Activated T-cell treated with anti-CD3 and anti-CD28 coated beads for 1 hour (primary cell): ENCODE measurements at regions not wholly inside any gene's neighbourhood (a gene's known extent, or its start where the extent isn't known, plus 50 kb on each side); places are given as distances from the start of the nearest gene placed in this dataset.
"Not testable (repeated sequence)": the region's sequence is repeated elsewhere in the genome, so short reads cannot be mapped to it uniquely, and the experiment has no call there.

Source experiments
- DNase-seq: peaks from one replicate; pipeline ENCODE4 v3.0.0-alpha.2; 2020; ENCODE audit warnings: low read depth

DNA sequence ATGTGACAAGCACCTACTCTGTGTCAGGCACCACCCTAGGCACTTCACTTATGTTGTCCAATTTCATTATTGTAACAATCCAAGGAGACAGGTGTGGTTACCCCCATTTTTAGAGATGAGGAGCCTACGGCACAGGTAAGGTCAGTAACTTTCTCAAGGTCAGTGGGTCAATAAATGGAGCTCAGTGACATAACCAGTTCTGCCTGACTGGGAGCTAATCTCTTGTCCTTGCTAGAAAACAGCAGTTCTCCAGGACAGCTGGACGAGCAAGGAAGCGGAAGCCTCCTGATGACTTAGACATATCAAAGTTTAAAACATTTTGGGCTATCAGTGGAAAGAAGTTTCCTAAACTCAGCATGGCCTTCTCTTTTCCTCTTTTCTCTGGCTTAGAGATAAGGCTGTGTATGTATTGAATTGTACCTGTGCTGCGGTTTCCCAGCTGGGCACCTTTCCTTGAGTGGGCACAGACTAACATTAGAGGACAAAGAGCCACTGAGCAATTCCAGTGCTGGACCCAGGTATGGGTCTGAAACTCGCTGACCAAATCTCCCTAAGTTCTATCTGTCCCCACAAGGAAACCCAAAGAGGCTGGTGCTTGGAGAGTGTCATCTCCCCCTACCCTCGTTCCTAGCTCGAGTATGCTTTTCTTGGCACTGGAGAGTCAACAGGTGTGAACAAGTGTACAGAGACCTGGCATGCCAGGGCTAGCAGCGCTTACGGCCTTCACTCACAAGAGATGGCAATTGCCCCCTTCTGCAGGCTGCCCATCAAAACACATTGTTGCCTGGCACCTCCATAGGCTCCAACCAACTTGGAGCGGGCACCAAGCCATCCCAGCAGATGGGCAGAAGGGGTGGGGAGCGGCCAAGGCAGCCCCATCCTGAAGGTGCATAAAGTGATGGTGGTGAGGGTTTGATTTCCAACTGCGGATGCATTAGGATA is 456.1 kb upstream of the PROX1 start:
- no peak for DNase-seq

DNA sequence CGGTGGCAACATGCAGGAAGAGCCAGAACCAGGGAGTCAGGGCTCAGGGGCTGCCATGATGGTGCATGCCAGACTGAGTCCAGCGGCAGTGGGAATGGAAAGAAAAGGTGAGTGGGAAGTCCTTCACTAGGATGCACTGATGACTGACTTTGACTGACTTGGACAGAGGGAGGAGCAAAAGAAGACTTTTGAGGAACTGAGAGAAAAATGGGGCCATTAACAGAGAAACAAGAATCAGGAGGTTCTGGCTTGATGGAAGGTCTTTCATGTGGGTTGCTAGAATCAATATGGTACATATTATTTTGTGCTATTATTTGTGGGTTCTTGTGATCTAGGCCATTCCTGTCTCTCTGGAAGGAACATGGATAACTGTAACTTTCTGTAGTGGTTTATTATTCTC is 454.6 kb upstream of the PROX1 start:
- no peak for DNase-seq

DNA sequence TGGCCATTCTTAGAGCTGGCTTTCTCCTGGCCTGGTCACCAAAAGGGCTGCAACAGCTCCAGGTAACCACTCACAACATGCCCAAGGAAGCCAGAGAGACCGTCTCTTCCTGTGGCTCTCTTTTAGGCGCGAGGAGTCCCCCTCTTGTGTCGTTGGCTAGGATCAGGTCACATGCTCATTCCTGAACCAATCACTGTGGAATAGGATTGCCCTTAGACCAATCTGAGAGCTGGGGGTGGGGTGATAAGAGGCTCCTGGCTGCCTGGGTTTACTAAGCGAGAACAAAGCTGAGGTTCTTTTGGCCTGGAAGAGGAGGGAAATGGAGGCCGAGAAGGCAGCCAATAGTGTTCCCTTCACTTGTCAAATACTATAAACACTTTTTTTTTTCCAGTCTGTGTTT is 452.1 kb upstream of the PROX1 start:
- DNase-seq = no peak

DNA sequence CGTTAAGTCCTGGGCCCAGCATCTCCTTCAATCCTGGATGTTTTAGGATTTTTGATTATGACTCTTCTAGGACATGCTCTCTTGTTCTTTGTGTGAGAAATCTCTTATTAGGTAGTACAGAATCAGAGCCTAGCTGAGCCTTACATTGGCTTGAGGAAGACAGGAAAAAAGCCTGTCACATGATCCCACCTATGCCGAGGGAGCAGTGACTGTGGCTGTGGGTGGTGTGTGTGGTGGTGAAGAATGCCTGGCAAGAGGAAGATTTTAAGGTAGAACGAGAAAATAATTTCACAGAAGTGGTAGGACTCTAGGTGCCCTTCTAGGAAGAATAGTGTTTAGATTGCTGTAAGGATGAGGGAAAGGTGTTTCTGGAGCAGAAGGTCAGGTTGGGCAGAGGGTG is 449.5 kb upstream of the PROX1 start:
- DNase-seq = no peak

DNA sequence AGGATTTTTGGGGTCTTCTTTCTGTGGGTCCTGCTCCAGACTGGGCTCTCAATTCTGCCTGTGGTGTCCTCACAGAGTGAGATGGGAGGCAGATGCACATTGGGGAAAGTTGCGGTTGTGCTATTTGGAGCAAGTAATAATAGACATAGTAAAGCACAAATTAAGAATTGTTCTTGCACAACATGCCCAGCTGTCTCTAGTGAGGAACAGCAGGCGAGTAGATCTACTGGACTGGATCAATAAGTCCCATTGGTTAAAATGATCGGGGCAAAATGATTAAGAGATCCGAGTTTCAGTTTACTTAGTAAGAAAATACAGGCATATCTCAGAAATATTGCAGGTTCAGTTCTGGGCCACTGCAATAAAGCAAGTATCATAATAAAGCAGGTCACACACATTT is 448.3 kb upstream of the PROX1 start:
- no peak for DNase-seq

DNA sequence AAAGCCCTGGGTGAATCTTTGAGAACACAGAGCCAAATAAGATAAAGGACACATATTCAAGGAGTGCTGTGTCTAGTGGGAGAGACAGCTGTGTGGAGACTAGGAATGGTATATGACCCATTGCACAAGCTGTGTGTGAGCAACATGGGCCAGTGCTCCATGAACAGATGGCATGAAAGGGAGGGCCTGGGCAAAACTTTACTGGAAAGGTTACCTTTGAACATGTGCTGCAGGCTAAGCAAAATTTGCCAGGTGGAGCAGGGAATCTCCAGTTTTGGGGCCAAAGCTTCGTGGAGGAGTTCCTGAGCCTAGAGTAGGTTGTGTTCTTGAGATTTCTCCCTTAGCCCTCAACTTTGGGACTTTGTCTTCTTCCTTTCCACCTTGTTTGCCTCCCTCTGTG is 446.1 kb upstream of the PROX1 start:
- DNase-seq = no peak

DNA sequence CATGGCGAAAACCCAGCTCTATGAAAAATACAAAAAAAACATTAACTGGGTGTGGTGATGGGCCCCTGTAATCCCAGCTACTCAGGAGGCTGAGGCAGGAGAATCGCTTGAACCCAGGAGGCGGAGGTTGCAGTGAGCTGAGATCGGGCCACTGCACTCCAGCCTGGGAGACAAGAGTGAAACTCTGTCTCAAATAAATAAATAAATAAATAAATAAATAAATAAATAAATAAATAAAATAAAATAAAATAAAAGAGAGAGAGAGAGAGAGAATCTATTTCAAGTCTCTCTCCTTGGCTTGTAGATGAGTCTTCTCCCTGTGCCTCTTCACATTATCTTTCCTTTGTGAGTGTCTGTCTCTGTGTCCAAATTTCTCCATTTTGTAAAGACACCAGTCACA is 442.6 kb upstream of the PROX1 start:
- DNase-seq = not testable (repeated sequence)

DNA sequence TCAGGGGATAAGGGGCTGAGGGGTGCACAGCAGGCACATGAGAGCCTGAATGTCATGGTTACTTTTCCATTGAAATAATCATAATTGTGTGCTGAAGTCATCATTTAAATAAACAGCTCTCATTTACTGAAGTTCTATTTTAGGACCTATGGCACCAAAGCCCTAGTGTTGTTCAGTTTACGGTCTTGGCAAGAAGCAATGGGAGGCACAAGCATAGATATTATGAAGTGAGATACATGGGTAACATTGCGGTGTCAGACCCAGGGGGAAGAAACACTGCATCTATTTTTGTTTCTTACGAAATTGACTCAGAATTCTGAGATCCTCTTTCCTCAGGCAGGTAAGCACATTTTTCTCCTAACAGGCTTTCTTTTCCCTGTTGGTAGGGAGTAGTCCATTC is 437.8 kb upstream of the PROX1 start:
- no peak for DNase-seq

DNA sequence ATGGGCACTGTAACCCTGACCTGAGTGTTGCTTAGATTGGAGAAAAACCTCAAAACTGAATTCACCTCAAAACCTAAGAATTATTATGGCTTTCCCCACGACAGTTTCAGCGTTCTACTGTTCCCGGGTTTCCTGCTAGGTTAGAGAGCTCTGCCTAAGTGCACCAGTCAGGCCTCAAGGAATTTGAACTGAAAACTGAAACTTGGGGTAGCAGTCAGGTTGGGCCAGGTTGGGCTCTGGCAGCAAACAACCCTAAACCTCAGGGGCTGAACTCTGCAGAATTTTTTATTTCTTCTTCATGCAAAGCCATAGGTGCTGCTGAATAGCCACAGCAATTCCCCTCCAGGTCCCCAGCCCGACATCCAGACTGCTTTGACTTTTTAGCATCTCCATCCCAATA is 437.0 kb upstream of the PROX1 start:
- DNase-seq = no peak

DNA sequence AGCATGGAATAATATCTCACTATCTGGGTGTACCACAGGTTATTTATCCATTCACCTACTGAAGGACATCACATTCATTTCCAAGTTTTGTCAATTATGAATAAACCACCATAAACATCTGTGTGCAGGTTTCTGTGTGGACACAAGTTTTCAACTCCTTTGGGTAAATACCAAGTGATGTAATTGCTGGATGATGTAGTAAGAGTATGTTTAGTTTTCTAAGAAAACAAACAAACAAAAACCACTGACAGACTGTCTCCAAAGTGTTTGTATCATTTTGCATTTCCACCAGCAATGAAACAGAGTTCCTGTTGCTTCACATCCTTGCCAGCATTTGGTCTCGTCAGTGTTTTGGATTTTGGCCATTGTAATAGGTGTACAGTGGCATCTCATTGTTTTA is 435.7 kb upstream of the PROX1 start:
- DNase-seq = no peak

DNA sequence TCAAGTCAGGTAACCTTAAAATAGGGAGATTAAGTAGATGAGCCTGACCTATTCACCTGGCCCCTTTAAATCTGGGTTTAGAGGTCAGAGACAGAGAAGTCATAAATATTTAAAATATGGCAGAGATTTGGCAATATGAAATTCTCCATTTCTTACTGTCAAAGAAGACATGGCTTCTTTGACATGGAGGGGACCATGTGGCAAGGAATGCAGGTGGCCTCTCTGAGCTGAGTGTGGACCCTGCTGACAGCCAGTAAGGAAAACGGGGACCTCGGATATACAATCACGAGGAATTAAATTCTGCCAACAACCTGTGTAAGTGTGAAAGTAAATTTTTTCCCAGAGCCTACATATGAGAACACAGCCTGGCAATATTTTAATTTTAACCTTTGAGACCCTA is 427.5 kb upstream of the PROX1 start:
- DNase-seq = no peak

DNA sequence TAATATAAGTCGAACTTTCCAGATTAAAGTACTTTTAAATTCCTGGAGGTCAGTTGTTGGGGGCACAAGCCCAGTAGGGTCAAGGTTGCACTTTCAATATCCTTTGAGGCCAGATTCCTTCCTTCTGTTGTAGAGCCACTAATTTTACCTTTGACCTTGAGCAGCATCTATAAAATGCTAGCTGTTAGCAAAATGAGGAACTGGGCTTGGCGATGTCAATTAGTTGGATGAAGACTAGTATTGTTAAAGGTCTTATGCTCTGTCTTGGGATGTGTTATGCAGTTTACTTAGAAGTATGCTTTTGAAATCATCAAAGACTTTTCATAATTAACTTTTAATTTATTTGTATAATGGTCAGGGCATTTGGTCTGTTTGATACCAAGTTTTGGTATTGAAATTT is 425.9 kb upstream of the PROX1 start:
- DNase-seq = no peak

DNA sequence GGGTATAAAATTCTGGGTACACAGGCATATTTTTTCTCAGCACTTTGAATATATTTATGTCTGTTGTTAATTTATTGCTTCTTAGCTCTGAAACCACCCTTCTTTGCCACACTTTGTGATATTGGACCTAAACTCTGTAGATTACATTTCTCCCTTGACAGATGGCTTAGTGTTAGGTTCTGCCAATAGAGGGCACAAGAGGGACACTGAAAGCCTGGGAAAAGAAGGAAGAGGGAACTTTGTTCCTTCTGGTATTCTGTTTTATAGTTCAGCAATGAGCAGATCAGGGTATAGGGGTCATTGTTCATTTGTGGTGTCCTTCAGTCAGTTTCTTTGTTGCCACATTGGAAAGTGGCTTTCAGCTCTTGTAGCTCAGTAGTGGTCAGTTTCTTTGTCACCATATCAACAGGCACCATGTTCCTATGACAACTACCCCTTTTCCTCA is 423.5 kb upstream of the PROX1 start:
- no peak for DNase-seq

DNA sequence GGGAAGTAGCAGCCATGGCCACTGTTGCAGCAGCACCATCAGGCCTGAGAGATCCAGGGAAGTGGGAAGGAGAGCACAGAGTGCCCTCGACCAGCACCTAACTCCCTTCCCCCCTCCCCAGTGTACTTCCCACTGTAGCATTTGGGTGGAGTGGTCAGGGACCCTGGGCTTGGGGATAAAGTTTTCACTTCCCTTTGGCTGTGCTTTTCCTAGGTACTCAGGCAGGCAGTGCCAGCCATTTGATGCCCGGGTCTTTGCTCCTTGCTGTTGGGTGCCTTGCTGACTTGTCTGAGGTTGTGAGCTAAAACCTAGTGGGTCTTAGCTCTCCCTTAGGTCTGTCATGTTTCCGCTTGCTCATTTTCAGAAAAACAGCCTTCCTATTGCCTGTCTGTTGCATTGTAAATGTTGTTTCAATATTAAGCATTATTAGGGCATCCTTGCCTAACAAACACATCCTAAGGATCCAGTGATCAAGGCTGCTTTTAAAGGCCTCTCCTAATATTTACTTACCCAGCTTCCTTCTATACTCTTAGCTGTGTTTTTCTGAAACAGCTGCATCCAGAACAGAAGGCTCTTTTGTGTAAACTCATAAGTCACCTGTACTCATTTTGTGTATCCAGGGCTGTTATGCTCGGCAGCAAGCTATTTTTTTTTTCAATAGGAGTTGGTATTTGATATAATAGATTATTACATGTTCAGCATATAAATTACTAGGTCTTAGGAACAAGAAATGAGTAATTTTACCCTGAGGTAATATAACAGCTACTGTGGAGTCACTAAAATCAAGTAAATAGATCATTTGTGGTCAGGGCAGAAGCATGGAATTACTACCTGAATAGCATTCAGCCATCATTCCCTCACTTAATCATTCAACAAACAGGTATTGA is 418.6 kb upstream of the PROX1 start:
- no peak for DNase-seq

DNA sequence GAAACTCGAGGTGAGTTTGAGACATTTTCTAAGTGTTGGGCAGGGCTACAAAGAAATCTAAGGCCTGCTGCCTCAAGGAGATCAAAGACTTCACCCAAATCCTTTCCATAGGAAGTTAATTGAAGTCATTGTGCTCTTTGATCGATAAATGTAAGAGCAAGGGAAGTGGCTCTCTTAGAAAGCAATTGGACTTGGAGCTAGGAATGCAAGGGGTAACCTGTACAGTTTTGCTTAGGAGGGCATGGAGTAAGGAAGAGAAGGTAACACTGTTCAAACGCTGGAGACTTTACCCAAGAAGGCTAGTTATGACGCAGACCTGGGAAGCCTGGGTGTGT is 418.0 kb upstream of the PROX1 start:
- DNase-seq = no peak

DNA sequence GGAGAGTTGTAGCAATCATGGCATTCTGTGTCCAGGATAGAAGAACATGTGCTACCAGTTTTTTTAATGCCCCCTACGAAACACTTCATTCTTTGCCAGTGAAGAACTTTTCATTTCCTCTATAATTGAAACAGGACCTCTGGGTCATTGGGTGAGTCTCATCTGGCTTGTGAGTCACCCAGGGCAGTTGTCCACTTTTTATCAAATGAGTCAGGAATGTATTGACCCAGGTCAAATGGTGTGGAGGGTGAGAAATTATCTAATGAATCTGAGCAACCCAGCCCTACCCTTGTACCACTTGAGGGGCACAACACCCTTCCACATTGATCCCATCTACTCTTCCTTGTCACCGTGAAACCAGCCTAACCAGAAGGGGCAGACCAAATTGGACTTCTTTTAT is 417.3 kb upstream of the PROX1 start:
- no peak for DNase-seq

DNA sequence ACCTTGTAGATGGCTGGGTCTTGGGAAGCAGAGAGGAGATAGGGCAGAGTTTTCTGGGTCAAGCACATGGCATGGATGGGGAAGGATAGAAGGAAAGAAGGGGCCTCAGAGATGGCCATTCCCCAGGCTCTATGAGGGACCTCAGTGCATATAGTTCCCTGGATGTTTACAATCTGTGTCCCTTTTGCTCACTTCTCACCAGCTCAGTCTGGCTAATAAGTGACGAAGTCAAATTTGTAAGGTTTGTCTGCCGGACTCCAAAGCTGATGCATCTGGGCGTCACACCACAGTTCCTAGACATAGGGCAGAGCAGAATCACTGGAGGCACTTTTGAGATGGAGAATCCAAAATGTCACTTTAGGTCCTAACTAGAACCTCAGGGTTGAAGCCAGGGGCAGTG is 416.4 kb upstream of the PROX1 start:
- DNase-seq = no peak

DNA sequence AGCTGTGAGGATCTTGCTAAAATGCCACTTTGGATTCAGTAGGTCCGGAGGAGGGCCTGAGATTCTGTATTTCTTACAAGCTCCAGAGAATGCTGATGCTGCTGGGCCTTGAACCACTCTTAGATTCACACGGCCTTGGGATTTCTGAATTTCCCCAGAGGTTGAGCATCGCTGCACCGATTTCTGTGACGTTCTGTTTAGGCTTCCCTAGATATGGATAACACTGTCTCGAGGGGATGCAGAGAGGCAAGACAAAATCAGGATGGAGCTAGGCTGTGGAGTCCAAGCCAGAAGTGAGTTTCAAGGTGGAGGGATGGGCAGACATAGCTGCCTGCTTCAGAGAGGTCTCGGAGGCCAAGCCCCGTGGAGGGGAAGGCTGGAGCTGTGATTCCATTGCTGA is 415.9 kb upstream of the PROX1 start:
- DNase-seq = no peak

DNA sequence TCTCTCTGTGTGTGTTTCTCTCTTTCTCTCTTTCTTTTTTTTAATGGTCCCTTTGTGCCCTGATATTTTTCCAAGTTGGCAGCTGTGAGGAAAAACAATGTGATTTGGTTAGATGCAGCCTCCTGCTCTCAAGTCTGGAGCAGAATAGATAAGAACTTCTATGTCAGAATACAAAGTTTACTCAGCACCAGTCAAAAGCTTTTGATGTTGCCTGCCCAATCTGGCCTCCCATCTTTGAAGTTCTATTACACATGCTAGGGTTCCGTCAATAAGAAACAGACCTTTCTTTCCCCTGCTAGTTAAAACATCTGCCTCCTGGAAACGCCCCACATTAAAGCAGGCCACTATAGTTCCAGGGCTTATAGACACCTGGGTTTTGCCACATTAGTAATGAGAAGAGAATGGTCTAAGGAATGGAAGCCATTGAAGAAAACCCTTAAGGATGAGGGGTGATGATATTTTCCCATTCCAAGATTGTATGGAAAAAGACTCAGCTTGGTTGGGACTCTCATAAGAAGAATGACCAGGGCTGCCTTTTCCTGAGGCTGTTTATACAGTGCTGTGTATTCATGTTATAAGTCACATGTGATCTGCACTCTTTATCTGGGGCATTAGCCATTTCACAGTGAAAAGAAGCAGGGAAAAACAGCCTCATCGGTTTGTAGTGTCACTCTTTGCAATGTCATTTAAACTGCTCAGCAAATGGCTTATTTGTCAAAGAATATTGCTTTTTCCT is 414.7 kb upstream of the PROX1 start:
- no peak for DNase-seq

DNA sequence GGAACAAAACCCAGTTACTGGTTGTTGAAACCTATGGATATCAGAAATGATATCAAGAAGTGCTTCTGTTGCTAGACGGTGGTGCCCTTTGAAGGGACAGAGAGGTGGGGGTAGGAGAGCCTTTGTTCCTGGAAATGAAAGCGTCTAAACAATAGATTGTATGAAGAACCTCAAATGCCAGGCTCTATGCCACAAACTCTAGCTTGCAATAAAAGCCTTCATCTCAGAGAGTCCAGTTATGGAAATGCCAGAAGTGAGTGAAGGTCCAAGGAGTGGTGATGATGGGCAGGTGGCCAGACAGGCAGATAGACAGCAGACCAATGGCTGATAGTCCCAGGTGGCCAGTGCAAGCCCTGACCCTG is 414.1 kb upstream of the PROX1 start:
- no peak for DNase-seq

DNA sequence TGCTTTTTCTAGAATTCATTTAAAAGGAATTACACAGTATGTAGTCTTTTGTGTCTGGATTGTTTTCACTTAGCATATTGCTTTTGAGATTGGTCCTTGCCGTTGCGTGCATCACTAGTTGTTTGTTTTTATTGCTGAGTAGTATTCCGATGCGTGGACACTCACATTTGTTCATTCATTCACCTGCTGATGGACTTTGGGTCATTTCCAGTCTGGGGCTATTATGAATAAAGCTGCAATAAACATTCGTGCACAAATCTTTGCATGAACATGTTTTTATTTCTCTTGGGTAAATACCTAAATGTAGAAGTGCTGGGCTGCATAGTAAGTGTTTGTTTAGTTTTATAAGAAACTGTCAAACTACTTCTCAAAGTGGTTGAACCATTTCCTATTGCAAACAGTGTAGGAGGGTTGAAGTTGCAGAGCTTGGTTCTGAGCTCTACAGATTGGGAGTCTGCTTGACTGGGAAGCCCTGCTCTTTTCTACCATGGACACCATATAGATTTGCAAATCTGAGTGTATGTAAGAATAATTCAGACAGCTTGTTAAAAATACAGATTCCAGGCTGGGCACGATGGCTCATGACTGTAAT is 404.7 kb upstream of the PROX1 start:
- no peak for DNase-seq

DNA sequence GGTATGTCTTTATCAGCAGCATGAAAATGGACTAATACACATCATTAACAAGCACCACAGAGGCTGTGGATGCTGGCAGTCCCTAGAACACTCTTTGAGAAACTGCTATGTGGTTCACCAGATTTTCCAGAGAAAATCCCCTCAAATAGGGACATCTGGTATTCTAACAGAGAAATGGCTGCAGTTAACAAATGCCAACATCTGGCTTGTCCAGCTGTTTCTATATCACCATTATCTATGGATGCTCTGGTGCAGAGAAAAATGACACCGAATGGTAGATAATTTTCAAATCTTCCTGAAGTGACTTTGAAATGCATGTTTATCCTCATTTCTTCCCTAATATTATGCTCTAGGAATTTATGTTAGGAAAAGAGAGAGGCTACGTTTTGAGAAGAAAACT is 403.5 kb upstream of the PROX1 start:
- no peak for DNase-seq
